HG02798 (cell line): ENCODE measurements at regions not wholly inside any gene's neighbourhood (a gene's known extent, or its start where the extent isn't known, plus 50 kb on each side); places are given as distances from the start of the nearest gene placed in this dataset.

ENCODE experiments used
- ATAC-seq: cut with Tn5 transposase; IDR thresholded peaks from one replicate; pipeline ENCODE4 v1.9.1; 2021; ENCODE audit warnings: mild to moderate bottlenecking; ENCODE audit not compliant: unreplicated experiment, poor library complexity

DNA sequence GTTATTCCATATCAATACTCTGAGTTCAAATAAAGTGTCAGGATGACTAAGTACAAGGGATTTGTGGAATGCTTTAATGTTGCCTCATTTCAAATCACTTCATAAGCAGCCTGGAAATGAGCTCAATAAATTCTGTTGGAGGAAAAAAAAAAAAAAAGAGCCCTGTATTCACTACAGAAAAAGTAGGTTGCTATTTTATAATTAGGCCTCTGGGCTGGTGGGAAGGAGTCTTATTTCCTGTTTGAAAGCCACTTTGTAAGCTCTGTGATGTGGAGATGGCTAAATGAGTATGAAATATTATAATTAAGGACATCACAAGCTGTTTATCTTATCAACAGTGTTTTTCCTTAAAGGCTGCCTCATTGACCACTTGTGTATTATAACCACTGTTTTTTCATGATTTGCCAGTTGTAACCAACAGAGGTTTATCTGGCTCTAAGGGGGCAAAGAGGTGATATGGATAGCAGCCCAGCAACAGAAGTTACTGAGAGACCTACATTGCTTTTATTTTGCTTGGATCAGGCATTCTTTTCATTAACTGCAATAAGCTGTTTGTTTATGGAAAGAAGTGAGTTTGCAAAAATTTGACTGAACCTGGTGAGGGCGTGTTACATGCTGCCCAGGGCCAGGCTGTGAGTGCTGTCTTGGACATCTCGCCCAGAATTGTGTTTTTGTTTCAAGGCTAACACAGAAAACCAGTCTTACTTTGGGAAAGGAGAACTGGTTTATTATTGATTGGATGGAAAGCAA lies 563.3 kb upstream of the MAP3K7 start:
- no peak for ATAC-seq

DNA sequence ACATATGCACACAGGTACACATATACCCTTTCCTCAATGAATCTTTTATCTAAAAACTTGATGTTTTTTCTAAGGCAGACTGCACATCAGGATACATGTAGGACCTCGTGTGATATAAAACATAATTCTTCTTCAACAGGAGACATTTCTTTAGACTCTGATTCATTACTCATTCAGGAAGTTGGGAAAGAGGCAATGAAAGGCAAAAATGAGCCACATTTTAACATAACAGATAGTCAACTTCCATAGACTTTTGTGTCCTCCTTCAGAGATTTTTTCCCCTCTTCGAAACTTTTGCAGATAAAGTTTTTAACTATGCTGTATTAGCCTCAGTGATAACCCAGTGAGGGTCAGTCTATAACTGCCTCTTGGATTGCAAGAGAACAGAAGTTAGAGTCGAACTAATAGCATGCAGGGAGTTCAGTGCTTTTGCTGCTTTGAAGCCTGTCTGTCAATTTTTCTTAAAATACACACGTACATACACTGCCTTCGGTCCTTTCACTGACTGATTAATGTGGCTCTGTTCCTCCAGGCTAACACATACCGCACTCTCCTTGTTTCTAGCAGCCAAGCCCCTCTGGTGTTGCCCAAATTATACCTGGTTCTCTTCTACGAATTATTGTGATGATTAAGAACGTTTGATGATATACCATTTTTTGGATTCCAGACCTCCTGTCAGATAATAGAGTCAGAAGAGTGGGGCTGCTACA lies 562.5 kb upstream of the MAP3K7 start:
- no peak for ATAC-seq

DNA sequence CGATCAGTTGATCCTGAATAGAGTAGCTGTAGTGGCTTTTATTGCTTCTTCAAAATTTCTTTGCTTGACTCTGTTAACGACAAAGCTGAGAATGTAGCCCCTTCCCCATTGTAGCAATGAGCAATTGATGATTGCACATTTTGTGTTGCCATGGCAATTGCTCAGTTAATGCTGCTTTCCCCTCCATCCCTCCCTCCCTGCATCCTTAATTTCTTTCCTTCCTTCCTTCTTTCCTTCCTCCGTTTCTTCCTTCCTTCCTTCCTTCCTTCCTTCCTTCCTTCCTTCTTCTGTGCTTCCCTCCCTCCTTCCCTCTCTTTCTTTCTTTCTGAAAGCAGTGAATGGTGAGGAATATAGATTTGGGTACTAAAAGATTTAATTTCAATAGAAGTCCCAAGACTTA lies 557.3 kb upstream of the MAP3K7 start:
- no peak for ATAC-seq

DNA sequence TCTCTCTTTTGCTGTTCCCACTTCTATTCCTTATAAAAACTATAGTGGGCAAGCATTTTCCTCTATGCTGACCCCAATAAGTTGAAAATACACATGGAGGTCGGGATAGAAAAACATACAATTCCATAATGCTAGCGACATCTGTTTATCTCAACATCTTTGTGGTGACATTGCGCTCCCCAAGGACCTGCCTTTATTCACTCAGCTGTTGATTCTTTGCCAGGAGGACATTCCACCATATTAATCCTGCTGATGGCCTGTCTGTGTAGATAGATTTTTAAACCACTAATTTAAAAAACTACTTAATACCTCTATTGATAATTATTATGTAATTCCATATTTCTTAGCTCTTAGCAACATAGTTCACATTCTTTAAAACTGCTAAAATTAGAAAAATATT lies 555.3 kb upstream of the MAP3K7 start:
- no peak for ATAC-seq

DNA sequence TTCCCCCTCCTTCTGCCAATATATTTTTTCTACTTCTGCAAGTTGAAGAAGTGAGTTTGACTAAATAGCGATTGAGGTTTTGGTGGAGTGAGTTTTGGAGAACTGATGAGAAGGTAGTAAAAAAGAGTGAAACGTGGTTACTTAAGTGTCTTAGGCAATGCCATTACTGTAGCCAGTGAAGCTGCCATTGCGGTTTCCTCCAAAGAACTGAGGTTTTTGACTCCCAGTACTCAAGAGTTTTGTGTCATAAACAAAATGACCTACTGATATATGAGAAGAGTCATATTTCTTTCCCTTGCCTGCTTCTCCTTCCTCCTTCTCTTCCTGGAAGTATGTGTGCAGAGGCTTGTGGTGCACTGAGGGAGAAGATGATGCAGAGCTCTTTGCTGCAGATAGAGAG lies 554.5 kb upstream of the MAP3K7 start:
- no peak for ATAC-seq

DNA sequence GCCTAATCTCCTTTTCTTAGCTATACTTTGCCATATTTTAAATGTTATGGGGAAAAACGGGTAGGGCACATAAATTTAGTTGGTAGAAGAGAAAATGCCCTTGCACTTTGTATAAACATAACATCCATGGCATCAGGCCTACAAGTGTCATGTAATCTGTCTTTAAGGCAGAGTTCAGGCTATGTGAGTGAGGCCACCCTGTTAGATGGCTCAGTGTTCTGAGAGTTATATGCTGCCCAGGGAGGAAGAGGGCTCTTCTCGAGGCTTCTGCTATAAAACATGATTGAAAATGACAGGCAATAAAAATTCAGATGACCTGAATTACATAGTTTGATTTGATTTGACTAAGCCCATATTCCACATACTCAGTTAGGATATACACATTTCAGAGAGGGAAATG lies 553.6 kb upstream of the MAP3K7 start:
- no peak for ATAC-seq

DNA sequence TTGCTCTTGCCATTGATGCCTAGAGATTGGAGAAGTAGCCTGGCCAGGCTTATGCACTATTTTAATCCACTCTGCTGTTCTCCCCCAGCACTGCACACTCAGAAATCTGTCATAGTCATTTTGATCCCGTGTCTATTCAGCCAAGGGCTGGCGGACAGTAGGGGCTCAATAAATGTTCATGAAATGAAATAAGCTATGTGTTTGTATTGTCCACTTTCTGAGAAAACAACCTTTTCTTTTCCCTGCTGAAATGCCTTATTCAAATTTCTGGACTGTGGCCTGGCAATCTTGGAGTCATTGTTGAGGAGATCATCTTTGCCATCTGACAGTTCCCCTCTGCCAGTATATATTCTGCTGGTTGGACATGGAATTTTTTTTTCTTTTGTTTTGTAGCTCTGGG lies 550.4 kb upstream of the MAP3K7 start:
- ATAC-seq: no peak

DNA sequence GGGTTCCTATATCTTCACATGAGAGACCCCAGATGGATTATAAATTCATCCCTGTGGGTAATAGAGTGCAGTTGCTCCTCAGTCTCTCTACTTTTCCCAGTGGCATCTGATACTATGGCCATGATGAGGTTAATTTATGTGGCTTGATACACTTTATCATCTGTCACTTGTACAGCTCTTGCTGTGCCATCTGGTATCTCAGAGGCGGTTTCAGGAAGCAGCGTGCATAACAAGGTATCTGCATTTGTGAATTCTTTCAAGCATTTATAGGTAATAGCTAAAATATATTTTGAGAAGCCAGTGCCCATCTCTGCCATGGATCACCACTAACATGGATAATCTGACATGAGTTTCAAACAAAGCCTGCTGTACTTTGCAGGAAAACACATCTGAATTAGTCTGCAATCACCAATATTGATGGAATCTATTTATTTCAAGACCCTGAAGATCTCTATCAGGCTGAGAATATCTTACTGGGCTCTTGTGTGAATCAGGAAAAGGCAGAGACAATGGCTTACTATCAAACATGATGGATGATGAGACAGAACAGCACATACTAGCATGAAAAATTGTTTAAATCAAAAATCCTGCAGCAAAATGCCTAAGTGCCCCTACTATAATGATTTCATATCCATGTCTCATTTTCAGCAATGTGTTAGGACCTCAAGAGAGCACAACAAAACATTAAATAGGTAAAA lies 548.7 kb upstream of the MAP3K7 start:
- ATAC-seq: no peak

DNA sequence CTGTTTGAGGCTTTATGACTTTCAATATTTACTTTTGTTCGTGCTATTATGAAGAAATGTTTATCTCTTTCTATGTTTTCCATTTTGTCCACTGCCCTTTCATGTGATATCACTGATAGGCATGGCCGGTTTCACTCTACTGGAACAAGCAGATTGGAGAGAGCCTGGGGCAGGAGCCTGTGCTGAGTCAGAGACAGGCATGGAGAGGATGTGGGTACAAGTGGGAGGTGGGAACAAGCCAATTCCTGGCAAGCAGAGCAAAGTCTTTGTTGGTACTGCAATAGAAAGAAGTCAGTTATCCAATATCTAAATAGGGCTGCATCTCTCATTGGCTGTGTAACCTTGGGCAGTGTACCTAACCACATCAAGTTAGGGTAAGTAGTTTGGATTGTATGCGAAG lies 545.6 kb upstream of the MAP3K7 start:
- no peak for ATAC-seq

DNA sequence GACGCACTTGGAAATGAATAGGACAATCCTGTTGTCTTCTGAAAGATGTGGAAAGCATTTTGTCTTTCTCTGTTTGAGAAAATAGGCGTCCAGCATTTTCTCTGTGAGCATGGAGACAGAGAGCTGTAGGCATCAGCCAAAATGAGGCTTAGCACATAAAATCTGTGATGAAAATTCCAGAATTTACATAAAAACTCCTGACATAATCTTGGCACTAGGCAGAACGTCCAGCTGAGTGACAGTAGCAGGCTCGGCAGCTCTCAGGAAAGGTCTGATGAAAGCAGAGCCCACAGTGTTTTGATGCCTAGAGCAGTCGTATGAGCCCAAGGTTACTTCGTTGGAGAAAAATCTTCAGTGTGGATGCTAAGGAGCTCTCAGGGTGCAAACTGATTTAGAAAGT lies 543.3 kb upstream of the MAP3K7 start:
- no peak for ATAC-seq

DNA sequence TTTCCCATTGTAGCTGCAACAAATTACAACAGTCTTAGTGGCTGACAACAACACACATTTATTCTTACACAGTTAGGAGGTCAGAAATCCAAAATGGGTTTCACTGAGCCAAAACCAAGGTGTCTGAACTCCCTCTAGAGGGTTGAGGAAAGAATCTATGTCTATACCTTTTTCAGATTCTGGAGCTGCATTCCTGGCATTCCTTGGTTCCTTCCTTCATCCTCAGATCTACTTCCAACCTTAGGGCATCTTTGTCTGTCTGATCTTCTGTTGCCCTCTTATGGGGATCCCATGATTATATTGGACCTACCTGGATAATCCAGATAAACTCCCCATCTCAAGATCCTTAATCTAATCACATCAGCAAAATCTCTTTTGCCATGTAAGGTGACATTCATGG lies 540.9 kb upstream of the MAP3K7 start:
- no peak for ATAC-seq

DNA sequence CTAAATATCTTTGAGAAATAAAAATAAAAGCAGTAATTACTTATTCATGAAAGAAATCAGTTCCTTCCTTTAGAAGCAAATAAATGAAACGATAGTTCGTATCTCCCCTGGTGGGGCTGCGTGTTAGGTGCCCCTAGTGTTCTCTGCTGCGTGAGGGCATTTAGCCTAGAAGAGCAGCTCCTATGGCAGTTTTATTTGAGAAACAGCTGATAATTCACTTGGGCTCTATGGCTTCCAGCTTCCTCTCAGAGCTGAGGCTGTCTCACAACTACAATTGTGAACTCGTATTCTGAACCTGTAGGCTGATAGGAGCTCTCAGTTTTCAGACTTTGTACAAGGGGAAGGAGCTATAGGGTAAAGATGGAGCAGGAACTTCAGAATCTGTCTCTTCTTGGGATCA lies 540.0 kb upstream of the MAP3K7 start:
- ATAC-seq: no peak

DNA sequence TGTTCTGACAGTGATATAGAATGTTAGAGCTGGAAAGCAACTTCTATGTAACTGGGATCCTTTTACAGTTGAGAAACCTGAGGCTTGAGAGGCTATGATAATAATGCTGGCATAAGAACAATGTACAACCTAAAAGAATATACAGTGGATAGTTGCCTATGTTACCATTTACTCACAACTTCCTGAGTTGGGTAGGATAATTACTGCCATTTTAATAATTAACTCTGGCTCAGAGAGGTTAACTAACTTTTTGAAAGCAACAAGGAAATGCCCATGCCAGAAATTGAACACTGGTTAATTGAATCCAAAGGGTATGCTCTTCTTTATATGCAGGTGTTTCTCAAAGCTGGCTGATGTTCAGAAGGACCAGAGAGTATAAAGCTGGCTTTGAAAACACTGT lies 530.7 kb upstream of the MAP3K7 start:
- no peak for ATAC-seq

DNA sequence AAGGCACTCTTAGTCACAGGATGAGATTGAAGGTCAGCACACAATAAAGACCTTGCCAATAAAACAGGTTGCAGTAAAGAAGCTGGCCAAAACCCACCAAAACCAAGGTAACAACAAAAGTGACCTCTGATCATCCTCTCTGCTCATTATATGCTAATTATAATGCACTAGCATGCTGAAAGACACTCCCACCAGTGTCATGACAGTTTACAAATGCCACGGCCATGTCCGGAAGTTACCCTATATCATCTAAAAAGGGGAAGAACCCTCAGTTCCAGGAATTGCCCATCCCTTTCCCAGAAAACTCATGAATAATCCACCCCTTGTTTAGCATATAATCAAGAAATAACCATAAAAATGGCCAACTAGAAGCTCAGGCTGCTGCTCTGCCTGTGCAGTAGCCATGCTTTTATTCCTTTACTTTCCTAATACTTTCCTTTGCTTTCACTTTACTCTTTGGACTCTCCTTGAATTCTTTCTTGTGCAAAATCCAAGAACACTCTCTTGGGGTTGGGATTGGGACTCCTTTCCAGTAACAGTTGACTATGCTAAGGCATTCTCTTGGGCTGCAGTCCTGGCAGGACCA lies 527.3 kb upstream of the MAP3K7 start:
- ATAC-seq: no peak

DNA sequence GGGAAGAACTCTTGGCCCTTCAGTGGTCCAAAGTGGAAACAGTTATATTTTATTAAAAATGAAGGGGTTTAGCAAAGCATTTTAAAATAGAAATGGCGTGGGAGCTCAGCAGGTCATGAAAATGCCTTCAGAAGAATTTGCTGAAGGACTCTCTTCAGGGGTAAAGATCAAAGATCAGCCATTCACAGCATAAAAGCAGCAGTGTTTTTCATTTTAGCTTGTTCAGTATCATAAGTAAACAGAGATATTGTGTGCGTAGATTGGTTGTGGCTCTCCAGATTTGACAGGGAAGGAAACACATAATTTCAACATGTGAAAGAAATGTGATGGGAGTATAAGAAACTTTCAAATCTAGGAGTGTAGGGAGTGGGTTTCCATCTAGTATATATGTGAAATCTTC lies 519.2 kb upstream of the MAP3K7 start:
- ATAC-seq: no peak

DNA sequence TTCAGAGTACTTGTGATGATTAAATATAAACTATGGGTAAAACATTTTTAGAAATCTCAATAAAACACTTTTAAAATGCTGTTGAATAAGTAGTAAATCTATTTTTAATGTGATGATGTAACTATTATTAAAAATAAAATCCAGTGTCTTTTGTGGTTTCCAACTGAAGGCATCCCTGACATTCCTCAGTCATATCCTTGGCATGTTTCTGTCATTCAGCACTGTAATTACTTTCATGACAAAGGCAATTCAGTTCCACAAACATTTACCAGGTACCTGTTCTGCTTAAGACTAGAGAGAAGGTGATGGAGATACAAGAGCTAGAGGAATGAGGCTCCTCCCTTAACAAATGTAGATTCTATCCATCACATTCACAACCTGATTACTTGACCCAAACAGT lies 518.7 kb upstream of the MAP3K7 start:
- no peak for ATAC-seq

DNA sequence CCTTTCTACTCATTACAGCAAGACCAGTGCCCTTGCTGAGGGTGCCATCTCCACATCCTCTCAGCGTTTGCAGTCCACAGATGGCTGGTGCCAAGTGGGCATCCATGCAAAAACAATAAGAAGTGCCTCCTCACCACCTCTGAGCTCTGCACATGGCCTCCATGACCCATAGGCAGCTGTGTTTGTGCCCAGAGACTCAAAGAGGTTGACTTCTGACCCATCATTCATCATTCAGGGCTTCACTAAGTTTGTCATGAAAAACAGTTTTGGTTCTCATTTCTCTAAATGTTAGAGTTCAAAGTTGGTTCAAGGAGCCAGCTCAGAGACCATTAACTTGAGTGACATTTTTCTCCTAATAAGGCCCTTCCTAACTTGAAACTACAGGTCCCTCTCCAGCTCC lies 512.6 kb upstream of the MAP3K7 start:
- ATAC-seq: no peak

DNA sequence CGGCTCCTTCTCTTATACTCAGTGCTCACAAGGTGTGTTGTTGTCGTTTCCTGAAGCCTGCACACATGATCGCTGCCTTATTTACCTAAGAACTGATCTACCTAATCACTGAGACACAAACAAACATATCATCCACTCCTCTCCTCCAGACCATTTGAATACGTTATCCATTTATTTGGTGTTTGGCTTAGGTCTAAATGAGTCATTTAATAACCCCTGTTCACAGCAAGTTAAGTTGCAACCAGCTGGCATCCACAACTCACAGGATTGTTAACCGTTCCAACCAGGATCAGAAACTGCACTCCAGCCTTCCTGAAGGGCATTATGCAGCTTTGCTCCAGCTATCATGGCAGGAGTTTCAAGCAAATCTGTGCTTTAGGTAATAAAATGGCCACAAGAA lies 511.1 kb upstream of the MAP3K7 start:
- no peak for ATAC-seq

DNA sequence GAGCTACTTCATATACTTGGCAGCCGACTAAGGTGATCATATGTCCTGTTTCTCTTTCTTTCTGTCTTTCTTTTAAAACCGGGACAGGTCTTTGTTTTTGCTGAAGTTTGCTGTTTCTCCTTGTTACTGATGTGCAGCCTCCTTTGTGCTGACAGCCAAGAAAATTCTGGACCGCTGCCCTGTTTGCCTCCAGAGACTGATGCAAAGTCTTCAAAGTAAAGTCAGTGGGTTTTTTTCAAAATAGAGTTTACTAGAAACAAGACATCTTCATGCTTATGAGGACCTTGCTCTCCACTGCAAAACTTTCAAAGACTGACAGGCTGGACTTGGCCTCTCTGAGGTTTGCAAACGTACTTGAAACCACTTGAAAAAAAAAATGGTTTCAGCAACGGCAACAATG lies 510.5 kb upstream of the MAP3K7 start:
- ATAC-seq: no peak

DNA sequence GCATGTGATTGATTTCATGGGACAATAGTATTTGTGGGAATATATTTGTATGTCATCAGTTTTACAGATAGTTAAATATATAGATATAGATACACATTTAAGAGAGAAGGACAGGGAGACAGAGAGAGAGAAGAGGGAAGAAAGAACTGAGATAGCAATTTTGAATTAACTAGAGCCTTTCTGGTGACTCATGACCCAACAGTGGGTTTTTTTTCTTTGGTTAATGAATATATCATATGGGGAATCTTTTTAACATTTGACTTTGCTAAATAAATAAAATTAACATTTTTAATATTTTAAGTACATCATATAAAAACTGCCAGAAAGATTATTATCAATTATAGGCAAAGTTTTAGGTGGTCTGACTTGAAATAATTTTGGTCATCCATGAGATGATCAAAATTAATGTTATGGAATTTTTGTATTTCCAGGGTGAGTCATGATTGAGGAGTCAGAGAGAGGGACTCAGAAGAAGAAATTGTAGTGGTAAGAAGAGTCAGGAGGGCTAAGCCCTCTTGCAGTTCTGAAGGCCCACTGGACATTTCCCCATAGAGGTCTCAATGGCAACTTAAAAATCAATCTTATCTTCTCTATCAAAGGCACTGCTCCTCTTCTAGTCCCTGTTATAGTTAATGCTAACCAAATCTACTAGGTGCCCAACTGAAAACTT lies 508.1 kb upstream of the MAP3K7 start:
- ATAC-seq: no peak

DNA sequence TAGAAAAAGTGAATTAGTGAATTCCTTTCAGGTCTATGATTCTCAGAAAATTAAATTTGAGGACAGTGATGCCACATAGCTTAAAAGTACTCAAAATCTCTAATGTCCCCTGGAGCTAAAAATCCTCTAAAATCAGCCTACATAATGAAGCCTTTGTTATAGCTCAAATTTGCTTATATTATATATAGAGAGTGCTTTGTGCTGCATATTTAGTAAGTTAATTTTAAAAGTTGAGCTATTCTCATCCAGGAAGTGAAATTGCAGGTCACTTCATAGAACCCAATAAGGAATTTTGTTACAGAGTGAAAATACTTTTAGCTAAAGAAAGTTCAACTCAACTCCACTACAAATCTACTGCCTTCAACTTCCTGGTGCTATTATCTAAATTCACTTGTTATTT lies 507.5 kb upstream of the MAP3K7 start:
- ATAC-seq: no peak
